Lung (tissue), 11 donors: ENCODE measurements at regions not wholly inside any gene's neighbourhood (a gene's known extent, or its start where the extent isn't known, plus 50 kb on each side); places are given as distances from the start of the nearest gene placed in this dataset.

Experiments
- ATAC-seq: fragments of 200-7000 bp; cut with Tn5 transposase; one replicate; pipeline ENCODE4 v1.9.1; 2020; ENCODE audit warnings: moderate number of reproducible peaks; ENCODE audit not compliant: insufficient read depth, low FRiP score
- DNase-seq, 3 donors: peaks; one replicate each; pipeline ENCODE4 v3.0.0-alpha.2; 2013 to 2017
- H3K27ac ChIP-seq, 2 donors: one replicate each; pipeline ENCODE4 v1.5.1; 2013; ENCODE audit warnings: mild to moderate bottlenecking in 2 of 2, moderate library complexity in 2 of 2, control low read depth in 1 of 2, inconsistent platforms in 1 of 2, low read depth in 1 of 2, low read length in 1 of 2
- H3K27me3 ChIP-seq, 3 donors: one replicate each; pipeline ENCODE4 v1.5.1; 2013; ENCODE audit warnings: low read length in 2 of 3; ENCODE audit not compliant: control insufficient read depth in 3 of 3, insufficient read depth in 3 of 3
- H3K36me3 ChIP-seq, 4 donors: one replicate each; pipeline ENCODE4 v1.5.1; 2013; ENCODE audit warnings: low read length in 4 of 4, mild to moderate bottlenecking in 1 of 4, moderate library complexity in 1 of 4; ENCODE audit not compliant: control insufficient read depth in 4 of 4, insufficient read depth in 4 of 4
- H3K4me1 ChIP-seq, 5 donors: one replicate each; pipeline ENCODE4 v1.5.1; 2013; ENCODE audit warnings: low read length in 5 of 5, mild to moderate bottlenecking in 2 of 5, moderate library complexity in 1 of 5; ENCODE audit not compliant: control insufficient read depth in 5 of 5, insufficient read depth in 5 of 5
- H3K4me3 ChIP-seq: one replicate; pipeline ENCODE4 v1.5.1; 2013; ENCODE audit warnings: mild to moderate bottlenecking, control low read depth, moderate library complexity
- H3K9ac ChIP-seq, 2 donors: one replicate each; pipeline ENCODE4 v1.5.1; 2013; ENCODE audit warnings: low read length in 2 of 2, control low read depth in 1 of 2; ENCODE audit not compliant: insufficient read depth in 1 of 2
- H3K9me3 ChIP-seq, 4 donors: one replicate each; pipeline ENCODE4 v1.5.1; 2013; ENCODE audit warnings: low read length in 3 of 4, mild to moderate bottlenecking in 1 of 4, moderate library complexity in 1 of 4; ENCODE audit not compliant: control insufficient read depth in 4 of 4, insufficient read depth in 3 of 4
- CTCF ChIP-seq: IDR thresholded peaks from 2 replicates; pipeline ENCODE4 v1.5.1; 2012; ENCODE audit warnings: mild to moderate bottlenecking; ENCODE audit errors: control extremely low read depth, extremely low read depth
- WGBS, 2 donors: extraction: QIAGEN DNeasy Blood & Tissue Kit; methylation state at CpG; one replicate each; pipeline ENCODE4 v1.1.7; 2013; 5-methylcytosine and 5-hydroxymethylcytosine counted together
- donor health status: control.
- donor health status: control.
- donor health status: Bipolar disorder and iron deficiency.
- donor health status: healthy.
- donor health status: DM: yes; HTN: yes; CAD: no.

- no peaks in the 10 kb centered on the region for H3K9me3 ChIP-seq
- no peak overlapping the region for H3K9ac ChIP-seq
- ATAC-seq (no peak), DNase-seq (no peak)
- H3K4me1 ChIP-seq = peaks cover 0 to 8% (median 0%) of the 10 kb centered on the region in 5 donors
- no peak overlapping the region for H3K4me3 ChIP-seq
- H3K27me3 ChIP-seq = peaks cover 0 to 13% (median 6%) of the 10 kb centered on the region in 3 donors
- no peaks in the 10 kb centered on the region for H3K36me3 ChIP-seq
- no peak for TF ChIP-seq CTCF
- no peak overlapping the region for H3K27ac ChIP-seq
- WGBS, 2 donors = 83 to 87% methylated on average over 15 of the region's 15 CpGs
Observed at GRCh38 chr1:47592296-47593012, 154.6 kb downstream of the FOXD2 start.

GRCh38 chr1:47593013-47593568 lies 155.2 kb downstream of the FOXD2 start:
- peaks cover 0 to 6% (median 0%) of the 10 kb centered on the region in 5 donors for H3K4me1 ChIP-seq
- no peak overlapping the region for H3K27ac ChIP-seq
- no peak for TF ChIP-seq CTCF
- H3K4me3 ChIP-seq = no peak overlapping the region
- H3K9ac ChIP-seq = no peak overlapping the region
- DNase-seq (peak; percentile 62 to 80 (median 73)), ATAC-seq (no peak)
- WGBS, 2 donors = 4 to 11% methylated on average over 47 of the region's 47 CpGs
- H3K36me3 ChIP-seq = no peaks in the 10 kb centered on the region
- no peaks in the 10 kb centered on the region for H3K9me3 ChIP-seq
- peaks cover 0 to 13% (median 6%) of the 10 kb centered on the region in 3 donors for H3K27me3 ChIP-seq

GRCh38 chr1:47593598-47594285 lies 155.9 kb downstream of the FOXD2 start:
- Histone ChIP-seq H3K27me3 (peaks cover 0 to 13% (median 6%) of the 10 kb centered on the region in 3 donors), H3K36me3 (no peaks in the 10 kb centered on the region), H3K9me3 (peaks cover 0 to 2% (median 0%) of the 10 kb centered on the region in 4 donors), H3K27ac (no peak overlapping the region), H3K4me1 (peaks cover 0 to 6% (median 0%) of the 10 kb centered on the region in 5 donors), H3K4me3 (no peak overlapping the region), H3K9ac (no peak overlapping the region)
- no peak for TF ChIP-seq CTCF
- DNase-seq (no peak), ATAC-seq (no peak)
- WGBS, 2 donors = 49 to 53% methylated on average over 12 of the region's 12 CpGs
